SU-DHL-6 (cell line): ENCODE measurements at regions not wholly inside any gene's neighbourhood (a gene's known extent, or its start where the extent isn't known, plus 50 kb on each side); places are given as distances from the start of the nearest gene placed in this dataset.

ENCODE experiments used
- CTCF ChIP-seq: fragments of 200-600 bp; sonication (generic); IDR thresholded peaks from one replicate; pipeline ENCODE4 v1.5.1; 2017; ENCODE audit warnings: antibody characterized with exemption, mild to moderate bottlenecking, low read length, moderate library complexity; ENCODE audit not compliant: insufficient read depth, poor library complexity, severe bottlenecking
- EZH2phosphoT487 ChIP-seq: fragments of 200-600 bp; sonication (generic), shearing (Covaris generic); conservative IDR thresholded peaks from 2 replicates; pipeline ENCODE4 v1.6.1; 2018; ENCODE audit warnings: mild to moderate bottlenecking, antibody characterized with exemption, low read length, moderate library complexity, mixed read lengths

DNA sequence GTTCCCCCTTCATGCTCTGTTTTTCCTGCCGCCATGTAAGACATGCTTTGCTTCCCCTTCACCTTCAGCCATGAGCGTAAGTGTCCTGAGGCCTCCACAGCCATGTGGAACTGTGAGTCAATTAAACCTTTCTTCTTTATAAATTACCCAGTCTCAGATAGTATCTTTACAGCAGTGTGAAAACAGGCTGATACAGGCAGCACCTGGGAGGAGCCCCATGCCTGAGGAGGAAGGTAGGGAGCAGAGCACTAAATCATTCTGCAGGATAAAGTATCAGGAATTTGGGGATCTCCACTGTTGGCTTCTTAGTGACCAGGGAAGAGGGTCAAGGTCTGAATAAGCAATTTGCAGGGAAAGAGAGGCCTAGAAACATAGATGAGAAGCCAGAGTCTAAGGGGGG lies 78.0 kb downstream of the KCNF1 start:
- no peak for TF ChIP-seq CTCF
- no peak for TF ChIP-seq EZH2phosphoT487
